SU-DHL-6 (cell line): ENCODE measurements at regions not wholly inside any gene's neighbourhood (a gene's known extent, or its start where the extent isn't known, plus 50 kb on each side); places are given as distances from the start of the nearest gene placed in this dataset.

Source experiments
- CTCF ChIP-seq: fragments of 200-600 bp; sonication (generic); IDR thresholded peaks from one replicate; pipeline ENCODE4 v1.5.1; 2017; ENCODE audit warnings: antibody characterized with exemption, mild to moderate bottlenecking, low read length, moderate library complexity; ENCODE audit not compliant: insufficient read depth, poor library complexity, severe bottlenecking
- EZH2phosphoT487 ChIP-seq: fragments of 200-600 bp; sonication (generic), shearing (Covaris generic); conservative IDR thresholded peaks from 2 replicates; pipeline ENCODE4 v1.6.1; 2018; ENCODE audit warnings: mild to moderate bottlenecking, antibody characterized with exemption, low read length, moderate library complexity, mixed read lengths

- TF ChIP-seq CTCF (no peak), EZH2phosphoT487 (no peak)
Observed at GRCh38 chr2:150750720-150751119, 263.3 kb upstream of the RND3 start.
